HCT116 (cell line): ENCODE measurements at regions not wholly inside any gene's neighbourhood (a gene's known extent, or its start where the extent isn't known, plus 50 kb on each side); places are given as distances from the start of the nearest gene placed in this dataset.

ENCODE experiments used
- ATAC-seq: fragments of 200-7000 bp; cut with Tn5 transposase; 2 replicates; pipeline ENCODE4 v1.9.1; 2020; ENCODE audit warnings: mild to moderate bottlenecking, moderate library complexity
- BruUV-seq: library from RNA; stranded (reverse); fragments of 400-500 nt; replicated peaks from 2 replicates; lab custom pipeline; 2021; lab: Mats Ljungman, UMichigan
- CTCF ChIA-PET: fragments of 300-600 bp; sonication (Branson Sonifier 250); formaldehyde crosslinking; loops from one replicate; lab custom pipeline; 2021; ENCODE audit warnings: antibody characterized with exemption; lab: Charles Lee
- POLR2A ChIA-PET: fragments of 300-600, 350-600 bp; sonication (Branson Sonifier 250); formaldehyde crosslinking; loops from one replicate; lab custom pipeline; 2021; ENCODE audit warnings: antibody characterized with exemption; lab: Charles Lee
- RAD21 ChIA-PET, 2 experiments: fragments of 300-600 bp; sonication (Branson Sonifier 250); formaldehyde crosslinking; loops; one replicate each; lab custom pipeline; 2023; ENCODE audit warnings: low total read pairs in 2 of 2; ENCODE audit not compliant: uncharacterized antibody in 2 of 2, unreplicated experiment in 2 of 2, low non-redundant PET in 1 of 2; lab: Charles Lee
- DNase-seq: peaks from one replicate; pipeline ENCODE4 v3.0.0-alpha.2; 2010; ENCODE audit warnings: low read depth, low spot score
- H2AFZ ChIP-seq: fragments of 200-600 bp; shearing (Covaris generic), sonication (generic); 2 replicates; pipeline ENCODE4 v1.6.1; 2017; ENCODE audit warnings: low read depth, mixed run types, mixed read lengths, antibody characterized with exemption, low read length; ENCODE audit not compliant: poor library complexity, severe bottlenecking
- H3K27ac ChIP-seq: 2 replicates; pipeline ENCODE4 v1.5.1; 2012; ENCODE audit warnings: low read depth, low read length
- H3K27me3 ChIP-seq: fragments of 200-600 bp; sonication (generic); 2 replicates; pipeline ENCODE4 v1.6.1; 2016; ENCODE audit warnings: mixed run types, low read length, mixed read lengths; ENCODE audit not compliant: insufficient read depth
- H3K36me3 ChIP-seq, 2 experiments: fragments of 200-500 bp in 1 of 2; fragments of 200-600 bp in 1 of 2; sonication (Bioruptor generic) in 1 of 2; sonication (generic) in 1 of 2; 2 replicates each; pipeline versions ENCODE4 v1.5.1 to v1.6.1; 2014 to 2016; ENCODE audit warnings: low read length in 2 of 2, inconsistent platforms in 1 of 2, mixed read lengths in 1 of 2, mixed run types in 1 of 2; ENCODE audit not compliant: insufficient read depth in 2 of 2, control insufficient read depth in 1 of 2
- H3K4me1 ChIP-seq, 2 experiments: fragments of 200-600 bp in 1 of 2; sonication (generic) in 1 of 2; 2 replicates each; pipeline versions ENCODE4 v1.5.1 to v1.6.1; 2012 to 2017; ENCODE audit warnings: low read length in 2 of 2, inconsistent platforms in 1 of 2, mild to moderate bottlenecking in 1 of 2, mixed read lengths in 1 of 2, mixed run types in 1 of 2, moderate library complexity in 1 of 2; ENCODE audit not compliant: insufficient read depth in 2 of 2, control insufficient read depth in 1 of 2
- H3K4me2 ChIP-seq: fragments of 200-600 bp; sonication (generic); 2 replicates; pipeline ENCODE4 v1.6.1; 2017; ENCODE audit warnings: mixed run types, low read length, mixed read lengths
- H3K4me3 ChIP-seq, 2 experiments: fragments of 200-600 bp in 1 of 2; sonication (generic) in 1 of 2; replicated peaks in 1 of 2; 2 replicates each; pipeline ENCODE4 v1.5.1; 2011 to 2016; ENCODE audit warnings: low read length in 2 of 2, control low read depth in 1 of 2, low read depth in 1 of 2, mild to moderate bottlenecking in 1 of 2, mixed read lengths in 1 of 2, mixed run types in 1 of 2
- H3K79me2 ChIP-seq: fragments of 200-600 bp; sonication (generic); 2 replicates; pipeline ENCODE4 v1.6.1; 2017; ENCODE audit warnings: mild to moderate bottlenecking, mixed run types, low read length, moderate library complexity, mixed read lengths; ENCODE audit not compliant: insufficient read depth
- H3K9ac ChIP-seq: fragments of 200-600 bp; sonication (generic); 2 replicates; pipeline ENCODE4 v1.6.1; 2016; ENCODE audit warnings: low read length, mixed read lengths
- H3K9me2 ChIP-seq: fragments of 200-600 bp; sonication (generic), shearing (Covaris generic); 2 replicates; pipeline ENCODE4 v1.6.1; 2017; ENCODE audit warnings: mixed run types, mild to moderate bottlenecking, moderate library complexity; ENCODE audit not compliant: insufficient read depth
- H3K9me3 ChIP-seq, 2 experiments: fragments of 200-500 bp in 1 of 2; fragments of 200-600 bp in 1 of 2; sonication (Bioruptor generic) in 1 of 2; sonication (generic) in 1 of 2; 2 replicates each; pipeline ENCODE4 v1.6.1; 2014 to 2017; ENCODE audit warnings: low read length in 2 of 2, mixed read lengths in 2 of 2, inconsistent platforms in 1 of 2, low read depth in 1 of 2, mild to moderate bottlenecking in 1 of 2, mixed run types in 1 of 2, moderate library complexity in 1 of 2; ENCODE audit not compliant: control insufficient read depth in 1 of 2, insufficient read depth in 1 of 2
- H4K20me1 ChIP-seq: fragments of 200-600 bp; sonication (generic), shearing (Covaris generic); 2 replicates; pipeline ENCODE4 v1.6.1; 2017; ENCODE audit warnings: mixed run types, mild to moderate bottlenecking, moderate library complexity; ENCODE audit not compliant: insufficient read depth
- CTCF ChIP-seq, 3 experiments: fragments of 200-600 bp in 1 of 3; sonication (generic) in 1 of 3; IDR thresholded peaks in 2 of 3; conservative IDR thresholded peaks in 1 of 3; 2 replicates each; pipeline ENCODE4 v1.5.1; 2012 to 2017; ENCODE audit warnings: low read depth in 2 of 3, low read length in 2 of 3, antibody characterized with exemption in 1 of 3, borderline replicate concordance in 1 of 3, control low read depth in 1 of 3, mild to moderate bottlenecking in 1 of 3, mixed read lengths in 1 of 3, mixed run types in 1 of 3, moderate library complexity in 1 of 3; ENCODE audit not compliant: insufficient read depth in 1 of 3
- ELF1 ChIP-seq: IDR thresholded peaks from 2 replicates; pipeline ENCODE4 v1.6.1; 2012; ENCODE audit warnings: low read depth, borderline replicate concordance
- EZH2 ChIP-seq: fragments of 200-600 bp; sonication (generic); IDR thresholded peaks from 2 replicates; pipeline ENCODE4 v1.6.1; 2017; ENCODE audit warnings: antibody characterized with exemption, mixed run types
- FOSL1 ChIP-seq: IDR thresholded peaks from 2 replicates; pipeline ENCODE4 v1.6.1; 2012; ENCODE audit warnings: low read depth
- JUND ChIP-seq: IDR thresholded peaks from 2 replicates; pipeline ENCODE4 v1.6.1; 2012
- POLR2A ChIP-seq: IDR thresholded peaks from 2 replicates; pipeline ENCODE4 v1.7.0; 2011; ENCODE audit warnings: borderline replicate concordance; ENCODE audit not compliant: insufficient read depth, insufficient read length; ENCODE audit errors: extremely low read depth
- POLR2AphosphoS5 ChIP-seq: IDR thresholded peaks from 2 replicates; pipeline ENCODE4 v1.6.1; 2011; ENCODE audit warnings: mild to moderate bottlenecking, low read depth, low read length, moderate library complexity
- SRF ChIP-seq: IDR thresholded peaks from 2 replicates; pipeline ENCODE4 v1.6.1; 2012; ENCODE audit warnings: low read depth
- YY1 ChIP-seq: IDR thresholded peaks from 2 replicates; pipeline ENCODE4 v1.6.1; 2011; ENCODE audit warnings: low read length, low read depth, moderate library complexity, mild to moderate bottlenecking; ENCODE audit not compliant: insufficient replicate concordance; ENCODE audit errors: extremely low read depth
- ZFX ChIP-seq: fragments of 450-650 bp; IDR thresholded peaks from 2 replicates; pipeline ENCODE4 v1.6.1; 2017
- intact Hi-C: fragments of 100-400 bp; cut with micrococcal nuclease; formaldehyde crosslinking; loops from 2 replicates; pipeline ENCODE4 v1.10.0; 2022
- TF ChIP-seq, protein P1 (sequence below): IDR thresholded peaks from 2 replicates; pipeline ENCODE4 v1.6.1; 2012

DNA sequence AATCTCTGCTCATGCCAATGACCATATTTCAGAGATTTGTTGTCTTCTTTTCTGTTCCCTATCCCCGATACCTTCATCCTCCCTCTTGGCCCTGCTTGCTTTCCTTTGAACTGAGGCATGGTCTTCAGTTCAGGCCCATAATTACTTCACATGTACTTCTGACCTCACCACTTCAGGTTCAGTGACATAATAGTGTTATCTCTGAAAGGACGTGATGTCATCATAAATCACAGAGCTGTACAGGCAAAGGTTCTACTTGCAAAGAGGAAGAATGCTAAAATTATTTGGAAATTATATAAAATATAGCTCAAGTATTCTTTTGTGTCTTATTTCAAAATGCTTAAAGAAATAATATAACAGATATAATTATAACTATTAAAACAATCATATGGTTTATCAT, 230.3 kb upstream of the ESRRG start:
- no peak for TF ChIP-seq POLR2A
- no peak for TF ChIP-seq JUND
- no peak for TF ChIP-seq YY1
- no peak for TF ChIP-seq ZFX
- TF ChIP-seq FOSL1: no peak
- TF ChIP-seq POLR2AphosphoS5: no peak
- no peak for TF ChIP-seq ELF1
- TF ChIP-seq CTCF (IDR thresholded peaks at IDR 0.05 in 2 of 3, conservative IDR thresholded peaks at IDR 0.05 in 1 of 3; ENCODE audit: borderline replicate concordance in 1 of 3, insufficient read depth in 1 of 3, low read depth in 2 of 3, low read length in 2 of 3): no peak
- TF ChIP-seq, protein P1, sequence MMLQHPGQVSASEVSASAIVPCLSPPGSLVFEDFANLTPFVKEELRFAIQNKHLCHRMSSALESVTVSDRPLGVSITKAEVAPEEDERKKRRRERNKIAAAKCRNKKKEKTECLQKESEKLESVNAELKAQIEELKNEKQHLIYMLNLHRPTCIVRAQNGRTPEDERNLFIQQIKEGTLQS: no peak
- TF ChIP-seq SRF: no peak
- no peak for TF ChIP-seq EZH2
- no peak overlapping the region for H3K27ac ChIP-seq
- no peaks in the 10 kb centered on the region for H3K79me2 ChIP-seq
- no peak for ATAC-seq
- intact Hi-C loops: no loop called here
- no peaks in the 10 kb centered on the region for H3K36me3 ChIP-seq
- H3K27me3 ChIP-seq: no peaks in the 10 kb centered on the region
- DNase-seq: no peak
- no peak overlapping the region for H3K9ac ChIP-seq
- no peak overlapping the region for H3K4me3 ChIP-seq
- ChIA-PET POLR2A (no interaction called here), CTCF (no interaction called here), RAD21 (no interaction called here)
- H3K9me3 ChIP-seq: no peaks in the 10 kb centered on the region
- BruUV-seq: no TSS peak
- no peak overlapping the region for H3K4me2 ChIP-seq
- H3K4me1 ChIP-seq: no peaks in the 10 kb centered on the region
- no peaks in the 10 kb centered on the region for H4K20me1 ChIP-seq
- no peaks in the 10 kb centered on the region for H3K9me2 ChIP-seq
- H2AFZ ChIP-seq: no peak overlapping the region
